H1 (cell line): ENCODE measurements at regions not wholly inside any gene's neighbourhood (a gene's known extent, or its start where the extent isn't known, plus 50 kb on each side); places are given as distances from the start of the nearest gene placed in this dataset.

Experiments
- CTCF ChIA-PET: fragments of 300-600 bp; sonication (Branson Sonifier 250); formaldehyde crosslinking; loops from one replicate; lab custom pipeline; 2021; ENCODE audit not compliant: partially characterized antibody; lab: Charles Lee
- POLR2A ChIA-PET: fragments of 300-600 bp; sonication (Branson Sonifier 250); formaldehyde crosslinking; loops from one replicate; lab custom pipeline; 2021; ENCODE audit warnings: inconsistent platforms; ENCODE audit not compliant: partially characterized antibody; lab: Charles Lee
- DNase-seq, 2 experiments: peaks; one replicate each; pipeline versions ENCODE4 v3.0.0 to v3.0.0-alpha.2; 2010 to 2022; ENCODE audit warnings: low spot score in 2 of 2, low read depth in 1 of 2, mixed read lengths in 1 of 2
- FAIRE-seq: peaks from 2 replicates; lab custom pipeline; 2011; peaks lifted over from hg19 to GRCh38; lab: Jason Lieb, UNC
- H2AFZ ChIP-seq: 2 replicates; pipeline ENCODE4 v1.8.1; 2012; ENCODE audit warnings: low read length, inconsistent platforms
- H2AK5ac ChIP-seq: 2 replicates; pipeline ENCODE4 v1.6.1; 2013; ENCODE audit warnings: low read depth, low read length
- H2BK120ac ChIP-seq: replicated peaks from 2 replicates; pipeline ENCODE3; 2013; ENCODE audit warnings: low read depth, low read length, inconsistent platforms
- H2BK12ac ChIP-seq: 2 replicates; pipeline ENCODE4 v1.6.1; 2013; ENCODE audit warnings: low read depth, low read length
- H2BK15ac ChIP-seq: 2 replicates; pipeline ENCODE4 v1.6.1; 2013; ENCODE audit warnings: low read length
- H2BK20ac ChIP-seq: 2 replicates; pipeline ENCODE4 v1.6.1; 2013; ENCODE audit warnings: low read length
- H2BK5ac ChIP-seq: 2 replicates; pipeline ENCODE4 v1.6.1; 2013; ENCODE audit warnings: low read depth, low read length
- H3K14ac ChIP-seq: 2 replicates; pipeline ENCODE4 v1.6.1; 2013; ENCODE audit warnings: inconsistent platforms; ENCODE audit not compliant: insufficient read length
- H3K18ac ChIP-seq: 2 replicates; pipeline ENCODE4 v1.6.1; 2013; ENCODE audit warnings: low read length; ENCODE audit errors: extremely low read depth
- H3K23ac ChIP-seq: 2 replicates; pipeline ENCODE4 v1.6.1; 2013; ENCODE audit warnings: inconsistent platforms; ENCODE audit not compliant: insufficient read length
- H3K23me2 ChIP-seq: 2 replicates; pipeline ENCODE4 v1.6.1; 2013; ENCODE audit warnings: low read depth, low read length
- H3K27ac ChIP-seq: 2 replicates; pipeline ENCODE4 v1.6.1; 2011; ENCODE audit warnings: low read depth, low read length, inconsistent platforms
- H3K27me3 ChIP-seq, 4 experiments: replicated peaks in 1 of 4; 1 replicate in 1 of 4; 2 replicates in 3 of 4; pipeline versions ENCODE4 v1.6.1 to v1.8.1; 2011 to 2013; ENCODE audit warnings: low read length in 3 of 4, mild to moderate bottlenecking in 3 of 4, inconsistent platforms in 2 of 4, mixed read lengths in 2 of 4, moderate library complexity in 1 of 4; ENCODE audit not compliant: control insufficient read depth in 3 of 4, insufficient read depth in 3 of 4; ENCODE audit errors: extremely low read depth in 1 of 4
- H3K36me3 ChIP-seq, 4 experiments: 2 replicates each; pipeline versions ENCODE4 v1.6.1 to v1.8.1; 2011 to 2013; ENCODE audit warnings: mild to moderate bottlenecking in 4 of 4, low read length in 3 of 4, moderate library complexity in 2 of 4, control low read depth in 1 of 4, inconsistent platforms in 1 of 4; ENCODE audit not compliant: insufficient read depth in 4 of 4, control insufficient read depth in 2 of 4
- H3K4ac ChIP-seq: replicated peaks from 2 replicates; pipeline ENCODE3; 2013; ENCODE audit warnings: low read length, low read depth, mixed read lengths, inconsistent platforms; ENCODE audit not compliant: insufficient read length
- H3K4me1 ChIP-seq, 4 experiments: replicated peaks in 1 of 4; 1 replicate in 1 of 4; 2 replicates in 3 of 4; pipeline versions ENCODE4 v1.6.1 to v1.8.1; 2011 to 2013; ENCODE audit warnings: low read length in 3 of 4, inconsistent platforms in 2 of 4, mixed read lengths in 1 of 4; ENCODE audit not compliant: insufficient read depth in 4 of 4, control insufficient read depth in 3 of 4
- H3K4me2 ChIP-seq, 2 experiments: 2 replicates each; pipeline versions ENCODE4 v1.6.1 to v1.8.1; 2011 to 2013; ENCODE audit warnings: low read depth in 2 of 2, low read length in 2 of 2, control low read depth in 1 of 2, inconsistent platforms in 1 of 2, mild to moderate bottlenecking in 1 of 2; ENCODE audit not compliant: insufficient read depth in 1 of 2
- H3K4me3 ChIP-seq, 4 experiments: fragments of 200-600, 300-600 bp in 1 of 4; sonication (generic), shearing (Covaris generic), sonication (Bioruptor Twin) in 1 of 4; 2 replicates each; pipeline versions ENCODE4 v1.5.1 to v1.8.1; 2011 to 2016; ENCODE audit warnings: low read length in 4 of 4, low read depth in 3 of 4, control low read depth in 2 of 4, inconsistent platforms in 2 of 4, mild to moderate bottlenecking in 2 of 4, mixed read lengths in 1 of 4, moderate library complexity in 1 of 4; ENCODE audit not compliant: insufficient read depth in 2 of 4; ENCODE audit errors: extremely low read depth in 1 of 4
- H3K56ac ChIP-seq: replicated peaks from 2 replicates; pipeline ENCODE3; 2013; ENCODE audit warnings: low read depth, mild to moderate bottlenecking, mixed read lengths, low read length, inconsistent platforms; ENCODE audit not compliant: insufficient read length
- H3K79me1 ChIP-seq: 2 replicates; pipeline ENCODE4 v1.6.1; 2013; ENCODE audit warnings: low read depth, low read length, control low read depth
- H3K79me2 ChIP-seq, 2 experiments: 2 replicates each; pipeline versions ENCODE4 v1.6.1 to v1.8.1; 2012 to 2013; ENCODE audit warnings: low read length in 2 of 2, mild to moderate bottlenecking in 2 of 2, inconsistent platforms in 1 of 2; ENCODE audit not compliant: insufficient read depth in 2 of 2, control insufficient read depth in 1 of 2
- H3K9ac ChIP-seq, 4 experiments: replicated peaks in 1 of 4; 1 replicate in 1 of 4; 2 replicates in 3 of 4; pipeline versions ENCODE4 v1.6.1 to v1.8.1; 2011 to 2013; ENCODE audit warnings: low read depth in 3 of 4, low read length in 3 of 4, control low read depth in 2 of 4, mild to moderate bottlenecking in 2 of 4, moderate library complexity in 2 of 4, inconsistent platforms in 1 of 4; ENCODE audit errors: extremely low read depth in 1 of 4
- H3K9me3 ChIP-seq, 2 experiments: 2 replicates each; pipeline versions ENCODE4 v1.6.1 to v1.8.1; 2012 to 2013; ENCODE audit warnings: mild to moderate bottlenecking in 2 of 2, moderate library complexity in 2 of 2, control low read depth in 1 of 2, inconsistent platforms in 1 of 2, low read depth in 1 of 2, low read length in 1 of 2, mixed read lengths in 1 of 2; ENCODE audit not compliant: insufficient read depth in 2 of 2
- H4K20me1 ChIP-seq, 2 experiments: replicated peaks in 1 of 2; 2 replicates each; pipeline versions ENCODE3 to v1.8.1; 2011 to 2013; ENCODE audit warnings: inconsistent platforms in 2 of 2, low read length in 2 of 2, mild to moderate bottlenecking in 1 of 2; ENCODE audit not compliant: insufficient read depth in 2 of 2, control insufficient read depth in 1 of 2
- H4K5ac ChIP-seq: 2 replicates; pipeline ENCODE4 v1.6.1; 2013; ENCODE audit warnings: low read length, low read depth, mixed read lengths, inconsistent platforms; ENCODE audit not compliant: insufficient read length
- H4K8ac ChIP-seq: 2 replicates; pipeline ENCODE4 v1.8.0; 2013; ENCODE audit warnings: mild to moderate bottlenecking, moderate library complexity, low read length, inconsistent platforms; ENCODE audit not compliant: insufficient read depth; ENCODE audit errors: extremely low read depth
- H4K91ac ChIP-seq: replicated peaks from 2 replicates; pipeline ENCODE3; 2013; ENCODE audit warnings: low read length, mixed read lengths, inconsistent platforms; ENCODE audit not compliant: insufficient read length
- BACH1 ChIP-seq: IDR thresholded peaks from 2 replicates; pipeline ENCODE4 v1.6.1; 2012; ENCODE audit warnings: low read length, improper control_type of control experiment
- BCL11A ChIP-seq, 2 experiments: IDR thresholded peaks; one replicate each; pipeline ENCODE4 v1.6.1; 2011; ENCODE audit warnings: low read depth in 2 of 2, low read length in 2 of 2, mild to moderate bottlenecking in 2 of 2
- BRCA1 ChIP-seq: IDR thresholded peaks from 2 replicates; pipeline ENCODE4 v1.6.1; 2012; ENCODE audit warnings: low read depth, low read length, improper control_type of control experiment
- CHD1 ChIP-seq: IDR thresholded peaks from 2 replicates; pipeline ENCODE4 v1.6.1; 2012; ENCODE audit warnings: low read depth, low read length, improper control_type of control experiment
- CHD2 ChIP-seq: IDR thresholded peaks from 2 replicates; pipeline ENCODE4 v1.6.1; 2012; ENCODE audit warnings: low read length, improper control_type of control experiment
- NANOG ChIP-seq: IDR thresholded peaks from 2 replicates; pipeline ENCODE4 v1.6.1; 2011; ENCODE audit warnings: low read length, low read depth, mild to moderate bottlenecking, inconsistent platforms; ENCODE audit not compliant: insufficient read depth, poor library complexity, severe bottlenecking
- RBBP5 ChIP-seq: IDR thresholded peaks from 2 replicates; pipeline ENCODE4 v1.7.1; 2012; ENCODE audit warnings: low read depth, mild to moderate bottlenecking, inconsistent platforms, low read length, moderate library complexity, borderline replicate concordance
- SP2 ChIP-seq: IDR thresholded peaks from 2 replicates; pipeline ENCODE4 v1.6.1; 2012; ENCODE audit warnings: mild to moderate bottlenecking, low read length, inconsistent platforms
- TCF12 ChIP-seq: IDR thresholded peaks from 2 replicates; pipeline ENCODE4 v1.6.1; 2011; ENCODE audit warnings: low read depth, mild to moderate bottlenecking, low read length
- TEAD4 ChIP-seq: IDR thresholded peaks from 2 replicates; pipeline ENCODE4 v1.6.1; 2012; ENCODE audit warnings: low read depth, low read length, inconsistent platforms, mixed read lengths
- WGBS, 2 experiments: shearing (Covaris generic) in 1 of 2; methylation state at CpG; one replicate each; pipeline versions ENCODE4 v1.1.6 to v1.1.7; 2013 to 2015; ENCODE audit warnings: low lambda C conversion rate in 2 of 2, mixed read lengths in 2 of 2, inconsistent platforms in 1 of 2, low coverage in 1 of 2, missing lambda C conversion rate in 1 of 2; ENCODE audit not compliant: insufficient replicate concordance in 2 of 2, insufficient coverage in 1 of 2, insufficient read length in 1 of 2; ENCODE audit errors: extremely low coverage in 1 of 2, missing lambda C conversion rate in 1 of 2; 5-methylcytosine and 5-hydroxymethylcytosine counted together
- TF ChIP-seq, protein P1 (sequence below): IDR thresholded peaks from 2 replicates; pipeline ENCODE4 v1.6.1; 2012; ENCODE audit warnings: low read length, inconsistent platforms

DNA sequence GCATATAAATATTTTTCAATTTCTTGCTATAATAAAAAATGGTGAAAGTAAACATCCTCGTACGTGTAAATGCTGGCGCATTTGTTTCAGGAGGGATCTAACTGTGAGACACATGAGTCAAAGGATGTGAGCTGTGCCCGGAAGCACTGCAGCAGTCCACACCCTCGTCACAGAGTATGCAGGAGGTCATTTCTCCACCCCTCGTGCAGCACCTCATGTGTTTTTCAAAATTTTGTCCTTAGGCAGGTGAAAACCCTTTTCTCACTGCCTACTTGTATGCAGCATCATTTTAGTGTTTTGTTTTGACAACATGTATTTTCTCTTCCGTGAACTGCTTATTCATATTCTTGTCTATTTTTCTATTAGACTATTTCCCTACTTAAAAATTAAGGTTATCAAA, 162.7 kb downstream of the AVL9 start:
- H4K8ac ChIP-seq = no peak overlapping the region
- H2AFZ ChIP-seq = no peak overlapping the region
- 93% methylated on average over 7 of the region's 7 CpGs; no CpG with 5 or more reads in 1 of the 2 experiments for whole genome bisulfite sequencing, 2 experiments
- TF ChIP-seq SP2 (no peak), NANOG (no peak), CHD1 (no peak), BACH1 (no peak), TCF12 (no peak), TEAD4 (no peak), BCL11A (IDR thresholded peaks at IDR 0.05; ENCODE audit: low read depth in 2 of 2, low read length in 2 of 2) (no peak), BRCA1 (no peak), CHD2 (no peak), RBBP5 (no peak)
- TF ChIP-seq, protein P1, sequence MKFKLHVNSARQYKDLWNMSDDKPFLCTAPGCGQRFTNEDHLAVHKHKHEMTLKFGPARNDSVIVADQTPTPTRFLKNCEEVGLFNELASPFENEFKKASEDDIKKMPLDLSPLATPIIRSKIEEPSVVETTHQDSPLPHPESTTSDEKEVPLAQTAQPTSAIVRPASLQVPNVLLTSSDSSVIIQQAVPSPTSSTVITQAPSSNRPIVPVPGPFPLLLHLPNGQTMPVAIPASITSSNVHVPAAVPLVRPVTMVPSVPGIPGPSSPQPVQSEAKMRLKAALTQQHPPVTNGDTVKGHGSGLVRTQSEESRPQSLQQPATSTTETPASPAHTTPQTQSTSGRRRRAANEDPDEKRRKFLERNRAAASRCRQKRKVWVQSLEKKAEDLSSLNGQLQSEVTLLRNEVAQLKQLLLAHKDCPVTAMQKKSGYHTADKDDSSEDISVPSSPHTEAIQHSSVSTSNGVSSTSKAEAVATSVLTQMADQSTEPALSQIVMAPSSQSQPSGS = no peak
- no peaks in the 10 kb centered on the region for H3K79me1 ChIP-seq
- no peak overlapping the region for H2BK20ac ChIP-seq
- no peak overlapping the region for H2BK12ac ChIP-seq
- no peak overlapping the region for H4K5ac ChIP-seq
- H3K4me2 ChIP-seq = no peak overlapping the region
- no peak overlapping the region for H2AK5ac ChIP-seq
- no peaks in the 10 kb centered on the region for H3K9me3 ChIP-seq
- FAIRE-seq (no peak), DNase-seq (no peak)
- no peak overlapping the region for H2BK5ac ChIP-seq
- no peak overlapping the region for H3K56ac ChIP-seq
- POLR2A ChIA-PET = interaction anchor here (0.7 kb wide), 1 partner anchor 370 kb away, joined by 3 read pairs; no protein-coding TSS in a partner anchor
- no peaks in the 10 kb centered on the region for H3K23me2 ChIP-seq
- no peak overlapping the region for H3K14ac ChIP-seq
- no peaks in the 10 kb centered on the region for H4K20me1 ChIP-seq
- no peak overlapping the region for H3K18ac ChIP-seq
- no peak overlapping the region for H3K27ac ChIP-seq
- no peak overlapping the region for H2BK120ac ChIP-seq
- CTCF ChIA-PET = no interaction called here
- H3K4ac ChIP-seq = no peak overlapping the region
- no peak overlapping the region for H4K91ac ChIP-seq
- H3K27me3 ChIP-seq = no peaks in the 10 kb centered on the region
- no peaks in the 10 kb centered on the region; a peak in 1 of 7 replicates for H3K4me1 ChIP-seq
- no peak overlapping the region for H3K9ac ChIP-seq
- no peak overlapping the region for H3K4me3 ChIP-seq
- no peak overlapping the region for H2BK15ac ChIP-seq
- no peaks in the 10 kb centered on the region for H3K36me3 ChIP-seq
- H3K79me2 ChIP-seq = no peaks in the 10 kb centered on the region
- H3K23ac ChIP-seq = no peak overlapping the region
